ENCODE measurements at regions not wholly inside any gene's neighbourhood (a gene's known extent, or its start where the extent isn't known, plus 50 kb on each side); places are given as distances from the start of the nearest gene placed in this dataset.

DNA sequence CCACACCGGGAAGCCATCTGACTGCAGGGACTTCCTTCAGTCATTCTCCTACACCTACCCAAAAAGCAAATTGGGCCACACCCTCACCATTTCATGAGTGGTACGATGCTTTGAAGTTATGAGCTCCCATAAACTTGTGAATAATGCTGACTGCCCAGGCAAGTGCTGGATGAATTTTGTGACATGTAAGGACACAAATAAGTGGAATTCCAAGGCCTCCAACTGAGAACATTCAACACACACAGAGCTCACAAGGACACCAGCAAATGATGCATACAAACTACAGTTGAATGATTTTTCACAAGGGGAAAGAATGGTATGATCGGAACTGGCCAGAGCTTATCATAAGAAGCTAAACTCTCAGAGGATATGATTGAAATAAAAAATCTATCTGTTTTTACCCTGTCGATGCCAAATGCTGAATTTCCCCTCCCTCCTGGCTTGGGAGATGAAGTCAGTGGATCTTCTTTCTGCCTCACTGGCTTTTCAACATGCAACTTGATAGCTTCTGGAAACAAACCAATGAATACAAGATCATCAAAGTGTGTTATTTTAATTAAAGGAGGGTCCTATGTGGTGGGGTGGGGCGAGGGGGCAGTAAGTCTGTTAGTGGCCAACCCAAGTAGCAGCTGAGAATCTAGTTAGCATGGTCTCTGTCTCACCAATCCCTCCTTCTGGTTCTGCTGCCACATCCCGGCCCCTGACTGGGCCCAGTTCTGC lies 123.8 kb downstream of the WT1 start:
- peaks cover 39% of the 10 kb centered on the region for H3K4me1 Mint-ChIP-seq (ENCODE audit: unreplicated experiment)
- peak overlapping the region; percentile 38 for H3K4me3 Mint-ChIP-seq
- H3K27me3 Mint-ChIP-seq: peaks cover 4% of the 10 kb centered on the region

DNA sequence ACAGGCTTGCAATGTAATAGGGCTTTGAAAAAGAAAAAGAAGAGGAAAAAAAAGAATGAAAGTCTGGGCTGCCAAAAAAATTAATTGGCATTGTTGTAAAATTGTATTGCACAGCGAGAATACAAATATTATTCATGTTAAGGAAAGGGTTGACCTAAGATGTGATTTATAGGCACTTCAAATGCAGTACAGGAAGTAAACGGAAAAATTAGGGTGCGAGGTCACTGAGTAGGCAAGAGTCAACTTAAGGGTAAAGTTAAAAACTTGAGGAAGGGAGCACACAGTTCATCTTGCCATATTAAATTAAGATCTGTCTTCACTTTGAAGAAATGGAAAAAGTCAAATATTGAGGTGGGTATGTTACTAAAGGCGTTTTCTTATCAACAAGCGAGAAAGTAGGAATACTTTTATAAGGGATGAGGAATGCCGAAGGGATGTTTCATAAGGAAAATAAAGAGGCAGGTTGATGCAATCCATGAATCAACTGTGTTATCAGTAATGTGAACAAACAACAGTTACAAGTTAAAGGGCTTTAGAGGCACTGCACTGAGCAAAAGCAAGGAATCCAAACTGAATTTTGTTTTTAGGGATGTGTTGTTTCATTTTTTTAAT lies 123.0 kb downstream of the WT1 start:
- H3K36me3 Mint-ChIP-seq: no peaks in the 10 kb centered on the region
- H3K4me3 Mint-ChIP-seq: no peak overlapping the region
- TF ChIP-seq, protein P1, sequence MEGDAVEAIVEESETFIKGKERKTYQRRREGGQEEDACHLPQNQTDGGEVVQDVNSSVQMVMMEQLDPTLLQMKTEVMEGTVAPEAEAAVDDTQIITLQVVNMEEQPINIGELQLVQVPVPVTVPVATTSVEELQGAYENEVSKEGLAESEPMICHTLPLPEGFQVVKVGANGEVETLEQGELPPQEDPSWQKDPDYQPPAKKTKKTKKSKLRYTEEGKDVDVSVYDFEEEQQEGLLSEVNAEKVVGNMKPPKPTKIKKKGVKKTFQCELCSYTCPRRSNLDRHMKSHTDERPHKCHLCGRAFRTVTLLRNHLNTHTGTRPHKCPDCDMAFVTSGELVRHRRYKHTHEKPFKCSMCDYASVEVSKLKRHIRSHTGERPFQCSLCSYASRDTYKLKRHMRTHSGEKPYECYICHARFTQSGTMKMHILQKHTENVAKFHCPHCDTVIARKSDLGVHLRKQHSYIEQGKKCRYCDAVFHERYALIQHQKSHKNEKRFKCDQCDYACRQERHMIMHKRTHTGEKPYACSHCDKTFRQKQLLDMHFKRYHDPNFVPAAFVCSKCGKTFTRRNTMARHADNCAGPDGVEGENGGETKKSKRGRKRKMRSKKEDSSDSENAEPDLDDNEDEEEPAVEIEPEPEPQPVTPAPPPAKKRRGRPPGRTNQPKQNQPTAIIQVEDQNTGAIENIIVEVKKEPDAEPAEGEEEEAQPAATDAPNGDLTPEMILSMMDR (conservative IDR thresholded peaks at IDR 0.05): no peak
- peaks cover 4% of the 10 kb centered on the region for H3K27me3 Mint-ChIP-seq
- no peaks in the 10 kb centered on the region for H3K9me3 Mint-ChIP-seq
- peaks cover 39% of the 10 kb centered on the region for H3K4me1 Mint-ChIP-seq (ENCODE audit: unreplicated experiment)
- no peak for DNase-seq (ENCODE audit: extremely low spot score, unreplicated experiment)
- no peak overlapping the region for H3K27ac Mint-ChIP-seq

More for the DNA sequence above, 123.8 kb downstream of the WT1 start:
- TF ChIP-seq, protein P1 (conservative IDR thresholded peaks at IDR 0.05): no peak
- Mint-ChIP-seq H3K9me3 (no peaks in the 10 kb centered on the region), H3K36me3 (no peaks in the 10 kb centered on the region), H3K27ac (no peak overlapping the region)
- no peak for DNase-seq (ENCODE audit: extremely low spot score, unreplicated experiment)

DNA sequence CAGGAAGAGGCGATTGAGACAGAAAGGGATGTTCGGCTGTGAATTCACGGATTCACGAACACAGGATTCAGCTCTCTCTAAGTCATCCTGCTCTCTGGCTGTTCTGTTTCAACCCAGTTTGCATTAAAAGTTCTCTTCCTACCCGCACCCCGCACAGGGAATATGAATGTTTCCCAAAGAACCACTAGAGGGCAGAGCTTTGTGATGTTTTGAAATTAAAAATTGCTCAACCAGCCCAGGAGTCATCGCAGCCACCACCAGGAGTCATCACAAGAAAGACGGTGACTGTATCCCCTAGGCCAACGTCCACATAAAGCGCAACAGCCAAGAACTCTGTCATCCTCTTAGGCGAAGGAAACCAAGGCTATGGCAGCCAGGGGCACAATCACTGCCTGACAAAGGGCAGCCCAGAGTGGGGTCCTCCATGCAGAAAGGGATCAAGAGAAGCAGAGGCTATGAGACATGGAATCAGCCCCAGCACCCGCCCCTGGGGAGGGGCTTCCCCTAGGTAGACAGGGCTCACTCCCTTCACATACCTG lies 122.4 kb downstream of the WT1 start:
- Mint-ChIP-seq H3K36me3 (no peaks in the 10 kb centered on the region), H3K9me3 (no peaks in the 10 kb centered on the region), H3K4me3 (peak overlapping the region; percentile 16), H3K27ac (peak overlapping the region; percentile 61), H3K27me3 (peaks cover 4% of the 10 kb centered on the region), H3K4me1 (ENCODE audit: unreplicated experiment) (peaks cover 39% of the 10 kb centered on the region)
- no peak for DNase-seq (ENCODE audit: extremely low spot score, unreplicated experiment)
- TF ChIP-seq, protein P1 (conservative IDR thresholded peaks at IDR 0.05): peak; percentile 78

DNA sequence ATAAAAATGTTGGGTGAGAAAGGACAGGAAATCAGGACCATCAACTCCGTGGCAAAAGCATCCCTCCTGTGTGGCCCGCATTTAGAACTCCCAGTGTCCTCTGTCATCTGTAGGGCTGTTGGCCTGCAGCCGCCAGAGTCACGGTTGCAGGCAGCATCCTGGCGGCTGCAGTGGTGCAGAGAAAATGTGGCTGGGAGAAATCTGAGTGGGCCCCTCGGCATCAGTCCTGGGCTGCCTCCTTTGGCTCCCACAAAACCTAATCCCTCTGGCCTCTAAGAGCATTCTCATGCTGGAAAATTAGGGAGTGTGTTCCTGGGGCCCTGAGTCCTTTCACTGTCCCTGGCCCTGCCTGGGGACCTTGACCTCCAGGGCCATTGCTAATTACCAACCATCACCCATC lies 121.9 kb downstream of the WT1 start:
- Mint-ChIP-seq H3K4me3 (no peak overlapping the region), H3K27ac (no peak overlapping the region)
- TF ChIP-seq, protein P1 (conservative IDR thresholded peaks at IDR 0.05): no peak

DNA sequence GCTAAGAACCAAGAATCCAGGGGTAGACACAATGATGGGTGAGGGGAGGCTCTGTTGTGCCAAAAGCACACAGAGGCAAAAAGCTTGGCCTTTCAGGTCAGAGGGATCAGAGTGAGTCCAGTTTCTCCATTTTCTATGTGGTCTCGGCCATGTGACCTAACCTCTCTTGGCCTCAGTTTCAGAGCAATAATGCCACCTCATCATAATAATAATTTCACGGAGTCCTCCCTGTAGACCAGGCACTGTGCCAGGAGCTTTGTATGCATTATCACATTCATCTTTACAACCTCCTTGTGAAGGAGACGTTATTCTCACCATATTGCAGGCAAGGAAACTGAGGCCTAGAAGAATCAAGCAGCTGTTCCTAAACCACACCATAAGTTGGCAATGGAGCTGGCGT lies 120.2 kb downstream of the WT1 start:
- H3K4me1 Mint-ChIP-seq (ENCODE audit: unreplicated experiment): peaks cover 29% of the 10 kb centered on the region
- no peak overlapping the region for H3K4me3 Mint-ChIP-seq
- peaks cover 13% of the 10 kb centered on the region for H3K27me3 Mint-ChIP-seq
- TF ChIP-seq, protein P1 (conservative IDR thresholded peaks at IDR 0.05): no peak
- no peak for DNase-seq (ENCODE audit: extremely low spot score, unreplicated experiment)
- H3K9me3 Mint-ChIP-seq: no peaks in the 10 kb centered on the region
- H3K36me3 Mint-ChIP-seq: no peaks in the 10 kb centered on the region
- no peak overlapping the region for H3K27ac Mint-ChIP-seq

More for the DNA sequence above, 121.9 kb downstream of the WT1 start:
- Mint-ChIP-seq H3K4me1 (ENCODE audit: unreplicated experiment) (peaks cover 39% of the 10 kb centered on the region), H3K9me3 (no peaks in the 10 kb centered on the region), H3K27me3 (peaks cover 6% of the 10 kb centered on the region), H3K36me3 (no peaks in the 10 kb centered on the region)
- DNase-seq (ENCODE audit: extremely low spot score, unreplicated experiment): no peak
